ENCODE measurements at regions not wholly inside any gene's neighbourhood (a gene's known extent, or its start where the extent isn't known, plus 50 kb on each side); places are given as distances from the start of the nearest gene placed in this dataset.

DNA sequence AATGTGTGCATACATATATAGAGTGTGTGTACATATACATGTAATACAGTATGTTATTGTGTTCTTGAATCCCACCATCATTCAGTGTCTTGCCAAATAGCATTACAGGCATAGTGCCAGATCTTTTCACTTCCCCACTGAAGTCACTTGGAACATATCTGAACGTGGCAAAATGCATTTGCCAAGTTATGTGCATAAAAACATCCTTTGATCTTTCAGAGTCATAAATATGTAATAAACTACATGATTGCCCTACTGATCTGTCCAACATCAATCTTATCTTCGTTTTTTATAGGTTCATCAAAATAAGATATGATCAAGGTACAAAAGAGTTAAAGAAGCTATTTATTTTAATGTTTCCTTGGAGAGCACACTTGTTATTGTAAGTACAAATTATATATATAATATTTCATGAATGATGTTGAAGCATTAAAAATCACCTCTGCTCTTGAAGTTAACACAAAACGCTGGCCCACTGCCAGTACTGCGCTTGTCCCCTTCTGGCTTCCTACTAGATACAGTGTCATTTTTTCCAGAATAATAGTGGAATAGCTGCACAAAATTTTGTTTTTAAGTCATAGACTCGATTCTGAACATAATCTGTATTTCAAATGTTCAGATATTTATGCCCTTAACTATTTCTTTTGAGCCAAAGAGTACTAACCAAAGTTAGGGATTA lies 549.5 kb upstream of the ARRDC4 start:
- DNase-seq: no peak

- DNase-seq: no peak
Measured at GRCh38 chr15:97420130-97420529, 540.4 kb upstream of the ARRDC4 start.

DNA sequence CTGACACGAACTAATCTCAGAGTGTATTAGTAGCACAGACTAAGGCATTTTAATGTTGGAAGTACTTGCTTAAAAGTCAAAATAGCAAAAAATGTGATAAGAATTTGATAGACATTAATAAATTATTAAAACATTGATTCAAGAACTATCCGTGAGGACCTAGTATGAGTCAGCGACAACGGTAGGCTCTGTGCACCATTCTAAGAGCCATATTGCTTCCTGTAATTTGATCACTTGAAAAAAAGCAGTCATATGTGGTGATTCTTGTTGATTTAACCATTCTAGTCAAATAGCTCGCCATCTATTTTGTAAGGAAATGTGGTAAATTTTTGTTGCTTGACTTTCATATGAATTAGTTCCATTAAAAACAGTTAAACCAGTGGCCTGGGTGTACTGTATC lies 534.9 kb upstream of the ARRDC4 start:
- no peak for DNase-seq

DNA sequence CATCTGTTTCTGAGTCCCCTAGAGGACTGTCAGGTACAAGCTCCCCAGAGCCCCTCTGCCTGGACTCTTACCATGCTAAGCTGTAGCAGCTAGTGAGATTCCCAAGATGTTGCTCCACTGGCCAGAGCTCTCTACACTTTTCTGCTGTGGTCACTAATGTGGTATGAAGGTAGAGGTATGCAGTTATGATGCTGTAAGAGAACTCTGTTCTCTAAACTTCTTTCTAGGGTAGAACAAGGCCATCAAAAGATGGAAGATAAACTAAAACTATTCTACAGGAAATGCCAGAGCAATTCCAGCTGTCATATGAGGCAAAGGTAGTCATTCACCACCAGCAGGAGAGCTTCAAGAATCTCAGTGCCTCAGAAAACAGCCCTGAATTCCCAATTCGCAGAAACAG lies 517.4 kb upstream of the ARRDC4 start:
- no peak for DNase-seq

GRCh38 chr15:97446138-97446537 lies 514.4 kb upstream of the ARRDC4 start:
- DNase-seq: no peak

DNA sequence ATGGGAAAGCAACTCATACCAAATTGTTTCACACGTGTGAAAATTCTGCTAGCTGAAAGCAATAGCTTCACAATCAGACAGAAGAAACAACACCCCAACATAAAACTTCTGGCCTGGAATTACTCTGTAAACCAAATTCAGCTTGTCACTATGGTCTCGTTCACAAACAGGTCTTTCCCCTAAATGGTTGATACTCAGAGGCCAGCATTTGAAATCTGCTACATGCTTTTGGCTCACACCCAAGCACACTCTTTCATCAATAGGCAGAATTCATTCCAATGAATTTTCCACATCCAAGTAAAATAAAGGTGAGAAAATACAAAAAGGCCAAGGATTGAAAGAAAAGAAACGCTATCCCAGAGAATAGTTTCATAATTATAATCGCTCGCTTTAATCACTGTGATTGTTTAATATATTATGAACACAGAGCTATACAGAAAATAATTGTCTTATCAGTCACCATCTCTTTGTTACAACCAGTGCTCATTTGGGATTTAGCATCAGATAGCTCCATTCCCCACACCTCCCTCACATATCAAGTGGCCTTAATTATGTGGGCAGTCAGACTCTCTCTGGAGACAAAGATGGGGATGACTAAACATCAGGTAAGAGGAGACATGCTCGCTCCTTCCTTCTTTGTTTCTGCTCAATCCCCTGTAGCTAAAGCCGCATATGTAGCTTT lies 503.8 kb upstream of the ARRDC4 start:
- DNase-seq: no peak

GRCh38 chr15:97457203-97457847 lies 503.2 kb upstream of the ARRDC4 start:
- no peak for DNase-seq

- no peak for DNase-seq
Measured at GRCh38 chr15:97459771-97460170, 500.7 kb upstream of the ARRDC4 start.

GRCh38 chr15:97461226-97461625 lies 499.3 kb upstream of the ARRDC4 start:
- DNase-seq: no peak

GRCh38 chr15:97463696-97464095 lies 496.8 kb upstream of the ARRDC4 start:
- no peak for DNase-seq

GRCh38 chr15:97470417-97470816 lies 490.1 kb upstream of the ARRDC4 start:
- DNase-seq: no peak

DNA sequence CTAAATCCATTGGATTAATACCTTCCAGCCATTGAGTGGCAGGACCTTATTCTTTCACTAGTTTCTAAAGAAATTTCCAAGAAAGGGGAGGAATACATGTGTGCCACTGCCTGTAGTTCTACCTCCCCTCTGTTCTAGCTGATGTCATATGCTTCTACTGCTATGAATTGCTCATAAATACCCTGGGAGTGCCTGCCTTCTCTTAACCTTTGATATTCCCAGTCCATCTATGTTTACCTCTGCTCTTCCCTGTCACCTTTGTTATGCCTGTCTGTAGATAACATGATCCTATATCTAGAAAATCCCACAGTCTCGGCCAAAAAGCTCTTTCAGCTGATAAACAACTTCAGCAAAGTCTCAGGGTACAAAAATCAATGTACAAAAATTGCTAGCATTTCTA lies 486.9 kb upstream of the ARRDC4 start:
- no peak for DNase-seq

DNA sequence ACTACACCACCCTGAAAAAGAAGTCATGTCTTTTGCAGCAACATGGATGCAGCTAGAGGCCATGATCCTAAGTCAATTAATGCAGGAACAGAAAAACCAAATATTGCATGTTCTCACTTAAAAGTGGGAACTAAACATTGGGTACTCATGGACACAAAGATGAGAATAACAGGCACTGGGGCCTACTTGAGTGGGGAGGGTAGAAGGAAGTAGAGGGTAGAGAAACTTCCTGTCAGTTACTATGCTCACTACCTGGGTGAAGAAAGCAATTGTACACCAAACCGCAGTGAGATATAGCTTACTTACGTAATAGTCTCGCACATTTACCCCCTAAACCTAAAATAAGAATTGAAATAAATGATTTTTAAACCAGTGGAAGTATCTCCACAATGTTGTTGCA lies 480.5 kb upstream of the ARRDC4 start:
- no peak for DNase-seq

DNA sequence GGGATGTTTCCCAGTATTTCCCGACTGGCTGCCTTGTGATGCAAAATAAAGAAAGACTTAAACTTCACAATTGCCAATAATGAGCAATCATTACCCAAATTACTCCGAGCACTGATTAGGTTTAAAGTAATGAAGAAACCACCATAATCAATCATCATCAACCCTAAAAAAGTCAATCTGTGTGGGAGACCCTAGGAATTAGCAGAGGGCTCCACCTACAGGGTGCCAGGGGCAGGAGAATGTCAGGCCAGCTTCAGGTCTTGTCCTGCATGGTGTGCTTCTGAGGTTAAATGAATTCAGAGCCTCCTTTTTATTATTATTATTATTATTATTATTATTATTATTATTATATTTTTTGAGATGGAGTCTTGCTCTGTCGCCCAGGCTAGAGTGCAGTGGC lies 478.0 kb upstream of the ARRDC4 start:
- no peak for DNase-seq

- no peak for DNase-seq
Measured at GRCh38 chr15:97483232-97483631, 477.3 kb upstream of the ARRDC4 start.

- no peak for DNase-seq
Measured at GRCh38 chr15:97490429-97490828, 470.1 kb upstream of the ARRDC4 start.

DNA sequence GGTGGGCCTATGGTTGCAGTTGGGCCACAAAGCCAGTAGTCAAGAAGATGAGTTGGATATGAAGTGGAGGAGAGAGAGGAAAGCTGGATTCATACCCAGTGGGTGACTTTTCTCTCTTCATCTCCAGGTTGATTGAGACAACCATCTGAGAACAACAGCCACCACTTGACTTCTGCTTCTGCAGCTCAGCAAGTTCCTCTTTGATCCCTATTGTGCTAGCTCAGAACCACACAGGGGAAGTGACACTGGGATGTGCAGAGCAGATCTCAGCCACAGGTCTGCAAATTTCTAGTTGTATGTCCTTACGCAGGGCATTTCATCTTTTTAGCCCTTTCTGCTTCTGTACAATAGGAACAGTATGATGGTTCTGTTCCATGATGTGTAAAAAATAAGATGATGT lies 459.2 kb upstream of the ARRDC4 start:
- no peak for DNase-seq

DNA sequence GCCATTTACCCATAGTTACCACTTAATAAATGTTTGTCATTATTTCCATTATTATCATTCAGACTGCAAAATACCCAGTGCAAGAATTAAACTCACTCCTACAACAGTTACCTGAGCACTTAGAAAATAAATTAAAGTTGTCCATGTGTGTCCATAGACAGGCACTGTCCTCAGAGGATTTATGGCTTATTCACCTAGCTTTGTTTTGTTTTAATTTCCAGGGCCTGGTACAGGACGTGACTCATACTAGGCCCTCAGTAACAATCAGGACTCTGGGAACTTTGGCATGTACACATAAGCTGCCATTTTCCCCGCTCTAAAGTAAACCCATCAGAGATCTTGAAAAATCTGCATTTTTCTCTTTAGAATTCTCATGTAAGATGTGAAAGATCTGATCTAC lies 458.5 kb upstream of the ARRDC4 start:
- no peak for DNase-seq

GRCh38 chr15:97504031-97504792 lies 456.3 kb upstream of the ARRDC4 start:
- DNase-seq: peak; percentile 65

DNA sequence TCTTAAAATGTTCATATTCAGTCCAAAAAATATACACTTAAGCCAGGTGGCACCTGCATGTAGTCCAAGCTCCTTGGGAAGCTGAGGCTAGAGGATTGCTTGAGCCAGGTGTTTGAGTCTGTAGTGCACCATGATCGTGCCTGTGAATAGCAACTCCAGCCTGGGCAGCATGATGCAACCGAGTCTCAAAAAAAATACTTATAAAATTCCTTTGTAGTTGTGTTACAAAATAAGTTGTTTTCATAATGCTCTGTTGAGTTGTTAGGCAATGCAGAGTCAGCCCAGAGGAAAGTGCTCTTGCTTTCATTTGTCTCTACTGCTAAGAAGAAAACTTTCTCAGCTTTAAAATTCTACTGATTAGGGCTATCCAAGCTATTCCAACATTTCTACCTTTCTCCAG lies 442.8 kb upstream of the ARRDC4 start:
- DNase-seq: no peak

DNA sequence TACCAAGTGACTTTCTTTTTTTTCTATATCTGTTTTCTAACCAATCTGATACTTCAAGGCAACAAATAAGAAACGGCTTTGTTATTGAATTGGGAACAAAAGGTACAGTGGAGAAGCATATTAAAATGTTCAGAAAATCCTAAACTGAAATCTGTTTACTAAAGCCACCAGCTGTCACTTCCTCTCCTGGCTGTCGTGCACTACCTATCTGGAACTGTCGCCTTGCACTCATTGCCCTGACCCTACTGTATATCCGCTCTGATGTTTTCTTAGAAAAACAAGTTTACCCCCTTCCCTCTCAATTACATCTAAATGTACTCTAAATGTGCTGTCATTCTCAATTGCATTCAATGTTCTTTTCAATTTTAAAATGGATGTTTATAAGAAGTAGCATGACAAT lies 439.8 kb upstream of the ARRDC4 start:
- DNase-seq: no peak

DNA sequence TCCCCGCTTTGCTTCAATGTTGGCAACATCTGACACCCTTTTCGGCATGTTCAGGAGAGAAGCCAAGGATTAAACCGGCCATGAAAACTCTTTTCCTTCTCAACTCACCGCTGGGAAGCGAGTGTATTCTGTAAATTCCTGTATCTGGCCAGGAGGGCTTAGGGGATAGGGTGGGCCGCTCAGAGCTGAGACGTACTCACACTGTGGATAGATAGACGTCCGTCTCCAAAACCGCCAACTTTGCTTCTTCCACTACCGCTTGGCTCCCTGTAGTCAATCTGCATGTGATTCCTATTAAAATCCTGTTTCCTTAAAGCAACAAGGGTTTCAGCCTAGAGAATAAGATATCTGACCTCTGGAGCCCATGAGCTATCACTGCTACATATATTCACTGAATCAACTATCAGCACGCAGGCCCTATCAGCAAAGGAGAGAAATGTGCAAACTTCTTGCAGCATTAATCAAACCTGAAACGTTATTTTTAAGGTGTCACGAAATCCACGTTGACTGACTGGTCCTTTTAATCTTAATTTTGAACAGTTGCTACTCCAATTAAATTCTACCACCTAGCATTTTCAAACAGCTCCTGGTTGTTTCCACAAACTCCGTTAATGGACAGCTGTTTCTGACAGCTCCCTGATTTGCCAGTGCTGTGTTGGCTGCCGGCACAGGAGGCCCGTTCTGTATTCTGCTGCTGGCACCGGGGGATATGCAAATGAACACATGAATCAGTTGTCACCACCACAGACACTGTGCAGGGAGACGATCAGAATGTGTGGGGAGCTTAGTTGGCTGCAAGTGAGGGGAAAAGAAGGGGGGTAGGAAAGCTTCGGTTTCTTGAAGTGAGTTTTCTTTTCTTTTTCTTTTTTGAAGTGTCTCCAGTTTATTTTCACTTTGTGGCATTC lies 438.9 kb upstream of the ARRDC4 start:
- DNase-seq: peak; percentile 8

- no peak for DNase-seq
Measured at GRCh38 chr15:97522347-97522746, 438.2 kb upstream of the ARRDC4 start.
